ENCODE measurements at regions not wholly inside any gene's neighbourhood (a gene's known extent, or its start where the extent isn't known, plus 50 kb on each side); places are given as distances from the start of the nearest gene placed in this dataset.

DNA sequence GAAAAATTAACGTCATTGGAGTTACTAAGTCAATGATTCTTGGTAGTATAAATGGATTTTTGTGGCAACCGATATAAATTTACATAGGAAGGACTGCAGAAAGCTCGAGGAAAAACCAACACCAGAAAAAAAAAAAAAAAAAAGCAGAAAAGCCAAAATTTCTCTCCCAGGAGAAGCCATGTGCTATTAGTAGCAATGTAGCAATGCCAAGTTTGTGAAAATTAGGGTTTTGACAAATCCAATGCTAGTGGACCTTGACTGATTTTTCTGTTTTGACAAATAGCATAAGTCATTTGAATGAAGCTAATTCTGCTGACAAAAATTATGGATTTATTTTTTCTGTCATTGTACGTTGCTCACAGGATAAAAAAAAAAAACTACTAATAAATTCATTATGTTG, 1561.9 kb downstream of the MRPL39 start:
- no peak for DNase-seq (ENCODE audit: low read depth in 4 of 4, low spot score in 1 of 4)

DNA sequence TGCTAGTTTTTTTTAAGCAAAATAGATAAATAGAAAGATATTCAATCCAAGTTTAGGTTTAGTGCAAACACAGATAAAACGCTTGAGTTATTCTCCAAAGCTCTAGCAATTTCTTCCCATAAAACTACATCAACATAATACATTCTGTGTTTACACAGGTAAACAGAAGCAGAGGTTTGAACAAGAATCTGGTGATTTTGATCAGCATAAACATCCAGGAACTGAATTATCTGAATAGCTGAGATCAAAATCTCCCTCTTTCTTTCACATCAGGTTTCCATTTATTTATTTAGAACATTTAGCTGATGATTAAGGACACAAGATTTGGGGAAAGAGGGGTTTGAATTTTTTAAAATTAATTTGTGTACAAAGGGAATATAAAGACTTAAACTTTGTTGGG, 1564.6 kb downstream of the MRPL39 start:
- no peak for DNase-seq (ENCODE audit: low read depth in 4 of 4, low spot score in 1 of 4)

DNA sequence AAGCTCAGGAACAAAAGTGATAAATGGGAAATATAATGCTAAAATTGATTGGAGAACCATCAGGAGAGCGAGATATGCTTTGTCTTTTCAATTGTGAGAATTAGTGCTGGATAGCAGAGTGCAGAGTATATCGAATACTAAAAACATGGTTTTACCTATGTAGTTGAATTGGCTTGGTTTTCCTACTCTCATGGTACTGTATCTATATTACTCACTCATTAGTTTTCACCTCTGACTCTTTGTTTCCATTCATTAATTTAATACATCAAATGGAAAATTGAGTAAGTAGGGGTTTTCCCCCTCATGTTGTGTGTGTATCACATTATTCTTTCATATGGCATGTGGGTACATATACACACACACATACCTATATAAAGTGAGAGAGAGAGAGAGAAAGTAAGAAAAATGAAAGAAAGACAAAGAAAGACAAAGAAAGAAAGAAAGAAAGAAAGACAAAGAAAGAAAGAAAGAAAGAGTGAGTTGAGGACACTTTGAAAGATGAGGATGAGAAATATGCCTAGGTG, 1574.5 kb downstream of the MRPL39 start:
- DNase-seq (ENCODE audit: low read depth in 4 of 4, low spot score in 1 of 4), result no peak

DNA sequence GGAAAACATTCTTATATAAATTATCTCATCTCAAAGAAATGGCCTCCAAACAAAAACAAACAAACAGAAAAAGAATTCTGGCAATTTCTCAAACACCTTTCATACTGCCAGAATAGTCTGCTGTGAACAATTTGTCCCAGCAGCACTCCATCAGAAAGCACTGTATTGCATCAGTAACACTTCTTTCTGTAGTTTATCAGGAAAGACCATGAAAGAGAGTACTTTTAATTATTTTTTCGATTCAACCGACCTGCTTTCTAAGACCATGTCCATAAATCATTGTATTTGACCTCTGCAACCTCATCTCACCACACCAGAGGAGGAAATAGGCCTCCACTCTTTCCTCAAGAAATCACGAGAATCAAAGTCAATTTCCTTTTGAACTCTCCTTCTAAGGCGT, 1579.9 kb downstream of the MRPL39 start:
- DNase-seq (ENCODE audit: low read depth in 4 of 4, low spot score in 1 of 4), result no peak

DNA sequence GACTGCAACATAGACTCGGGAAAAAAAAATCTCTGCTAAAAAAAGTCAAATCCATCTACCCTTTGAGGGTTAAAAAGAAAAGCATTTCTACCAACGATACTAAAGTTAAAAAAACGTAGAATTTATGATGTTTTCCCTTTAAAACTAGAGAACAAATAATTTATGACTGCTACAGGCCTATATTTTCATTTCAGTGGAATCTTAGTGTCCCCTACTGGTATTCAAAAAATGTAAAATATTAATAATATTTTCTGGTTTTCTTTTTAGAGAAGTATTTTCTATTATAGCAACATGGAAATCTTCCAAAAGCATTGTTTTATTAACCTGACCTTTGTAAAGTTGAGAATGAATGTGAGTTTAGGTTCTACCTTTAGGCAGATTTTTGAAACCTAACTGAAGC, 1582.2 kb downstream of the MRPL39 start:
- no peak for DNase-seq (ENCODE audit: low read depth in 4 of 4, low spot score in 1 of 4)

DNA sequence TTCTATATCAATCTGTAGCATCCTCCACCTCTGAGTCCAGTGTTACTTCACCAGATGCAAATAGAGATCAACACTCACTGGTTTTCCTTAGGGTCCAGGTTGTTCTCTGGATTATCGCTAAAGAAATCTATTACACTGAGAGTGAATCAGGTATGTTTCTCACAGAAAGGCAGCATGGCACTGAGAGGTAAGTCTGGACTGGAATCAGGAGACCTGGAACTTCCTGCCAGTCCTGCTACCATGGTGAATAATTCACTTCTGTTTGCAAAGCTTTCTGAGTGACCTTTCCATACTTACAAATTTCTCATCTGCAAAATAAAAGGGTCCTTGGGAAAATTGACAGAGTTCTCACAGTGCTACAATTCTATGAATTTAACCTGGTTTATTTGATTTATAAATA, 1583.3 kb downstream of the MRPL39 start:
- DNase-seq (ENCODE audit: low read depth in 4 of 4, low spot score in 1 of 4), result no peak

DNA sequence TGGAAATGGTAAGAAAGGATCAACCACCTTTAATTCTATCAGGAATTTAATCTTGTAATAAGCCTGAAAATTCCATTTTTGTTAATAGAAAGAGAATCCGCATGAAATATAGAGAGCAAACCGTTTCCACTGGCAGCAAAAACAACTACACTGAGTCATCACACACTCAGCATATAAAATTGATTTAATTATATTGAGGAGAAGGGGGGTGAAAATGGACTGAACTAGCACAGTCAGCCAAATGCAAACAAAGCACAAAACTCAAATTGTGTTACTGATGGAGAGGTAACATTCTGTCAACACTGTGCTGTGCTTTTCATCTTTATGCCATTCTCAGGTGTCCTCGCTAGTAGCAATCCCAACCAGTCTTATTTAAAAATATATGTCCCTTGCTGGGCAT, 1583.9 kb downstream of the MRPL39 start:
- DNase-seq (ENCODE audit: low read depth in 4 of 4, low spot score in 1 of 4), result no peak

DNA sequence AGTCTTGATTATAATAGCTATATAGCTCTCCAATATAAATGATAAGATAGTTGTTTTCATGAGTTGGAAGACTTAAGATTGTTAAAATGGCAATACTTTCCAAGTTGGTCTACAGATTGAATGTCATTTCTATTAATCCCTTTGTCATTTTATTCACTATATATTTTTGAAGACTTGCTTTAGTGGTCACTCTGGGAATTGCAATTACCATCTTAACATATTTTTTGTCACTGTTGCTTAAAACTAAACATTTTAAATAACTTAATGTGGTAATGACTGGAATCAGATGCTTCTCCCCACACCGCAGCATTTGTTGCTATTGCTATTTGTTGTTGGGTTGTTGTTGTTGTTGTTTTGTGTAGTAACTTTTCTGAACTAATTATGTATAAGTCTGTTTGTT, 1592.9 kb downstream of the MRPL39 start:
- DNase-seq (ENCODE audit: low read depth in 4 of 4, low spot score in 1 of 4), result no peak

DNA sequence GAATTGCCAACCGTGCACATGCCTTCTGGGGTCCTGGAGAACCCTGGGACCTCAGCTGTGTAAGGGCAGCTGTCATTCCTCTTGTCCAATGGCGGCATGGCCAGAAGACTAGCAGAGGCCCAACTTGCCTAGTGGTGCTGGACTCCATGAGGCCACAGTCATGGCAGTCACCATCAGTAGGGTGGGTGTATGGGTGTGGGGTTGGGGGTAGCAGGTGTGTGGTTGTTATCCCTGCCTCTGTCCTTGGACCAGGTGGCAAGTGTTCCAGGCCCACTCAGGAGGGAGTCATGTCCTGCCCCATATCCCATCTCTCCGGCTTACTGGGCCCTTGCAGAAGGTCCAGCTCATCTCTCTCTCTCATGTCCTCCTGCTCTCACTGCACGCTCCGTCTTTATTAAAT, 1596.2 kb downstream of the MRPL39 start:
- no peak for DNase-seq (ENCODE audit: low read depth in 4 of 4, low spot score in 1 of 4)

DNA sequence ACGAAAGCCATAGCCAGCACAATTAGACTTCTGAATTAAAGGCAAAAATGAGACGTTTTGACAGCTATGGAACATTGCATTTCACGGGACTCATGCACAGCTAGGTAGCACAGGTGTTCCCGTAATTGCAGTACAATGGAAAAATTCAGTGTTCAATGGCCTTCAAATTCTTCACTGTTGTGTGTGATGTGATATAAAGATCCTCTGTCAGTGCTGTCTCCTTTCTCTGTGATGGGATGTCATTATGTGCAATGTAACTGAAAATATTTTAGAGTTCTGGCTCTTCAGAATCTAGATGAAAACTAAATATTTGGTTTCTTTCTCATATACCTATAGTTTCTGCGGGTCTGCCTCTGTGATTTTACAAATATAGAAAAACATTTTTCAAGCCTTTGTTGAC, 1599.7 kb downstream of the MRPL39 start:
- DNase-seq (ENCODE audit: low read depth in 4 of 4, low spot score in 1 of 4), result no peak

DNA sequence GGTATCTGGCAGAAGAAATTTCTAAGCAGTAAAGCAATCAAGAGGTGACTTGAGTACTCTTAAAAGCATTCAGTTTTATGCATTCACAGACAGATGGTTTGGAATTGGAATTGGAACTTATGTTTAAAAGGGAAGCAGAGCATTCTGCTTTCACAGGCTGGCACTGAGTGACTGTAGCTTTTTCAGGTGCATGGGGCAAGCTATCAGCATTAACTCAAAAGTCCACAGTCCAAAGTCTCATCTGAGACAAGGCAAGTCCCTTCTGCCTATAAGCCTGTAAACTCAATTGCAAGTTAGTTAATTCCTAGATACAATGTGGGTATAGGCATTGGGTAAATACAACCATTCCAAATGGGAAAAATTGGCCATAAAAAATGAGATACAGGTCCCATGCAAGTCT, 1620.3 kb downstream of the MRPL39 start:
- DNase-seq (ENCODE audit: low read depth in 4 of 4, low spot score in 1 of 4), result no peak

DNA sequence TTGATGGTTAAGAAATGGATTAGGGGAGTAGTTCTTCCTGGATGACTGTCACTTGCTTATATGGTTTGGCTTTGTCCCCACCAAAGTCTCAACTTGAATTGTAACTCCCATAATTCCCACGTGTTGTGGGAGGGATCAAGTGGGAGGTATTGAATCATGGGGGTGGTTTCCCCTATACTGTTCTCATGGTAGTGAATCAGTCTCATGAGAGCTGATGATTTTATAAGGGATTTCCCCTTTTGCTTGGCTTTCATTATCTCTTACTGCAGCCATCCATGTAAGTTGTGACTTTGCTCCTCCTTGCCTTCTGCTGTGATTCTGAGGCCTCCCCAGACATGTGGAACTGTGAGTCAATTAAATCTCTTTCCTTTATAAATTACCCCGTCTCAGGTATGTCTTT, 1621.1 kb downstream of the MRPL39 start:
- no peak for DNase-seq (ENCODE audit: low read depth in 4 of 4, low spot score in 1 of 4)

DNA sequence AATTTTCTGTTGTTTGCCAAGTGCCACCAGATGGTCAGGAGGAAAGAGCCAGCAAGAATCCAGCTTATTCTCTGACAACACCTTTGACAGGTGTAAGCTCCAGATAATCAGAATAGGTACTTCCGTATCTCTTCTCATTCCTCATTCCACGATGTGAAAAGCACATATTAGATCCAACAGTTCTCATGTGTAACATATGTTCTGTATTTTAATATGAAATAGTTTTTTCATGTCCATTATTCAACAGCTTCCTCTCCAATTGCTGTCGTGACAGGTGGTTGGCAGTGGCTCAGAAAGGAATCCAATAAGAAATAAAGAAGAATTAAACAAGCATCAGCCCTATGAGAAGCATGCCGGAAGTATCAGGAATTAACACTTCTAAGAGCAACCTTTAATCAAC, 1624.7 kb downstream of the MRPL39 start:
- DNase-seq (ENCODE audit: low read depth in 4 of 4, low spot score in 1 of 4), result no peak

DNA sequence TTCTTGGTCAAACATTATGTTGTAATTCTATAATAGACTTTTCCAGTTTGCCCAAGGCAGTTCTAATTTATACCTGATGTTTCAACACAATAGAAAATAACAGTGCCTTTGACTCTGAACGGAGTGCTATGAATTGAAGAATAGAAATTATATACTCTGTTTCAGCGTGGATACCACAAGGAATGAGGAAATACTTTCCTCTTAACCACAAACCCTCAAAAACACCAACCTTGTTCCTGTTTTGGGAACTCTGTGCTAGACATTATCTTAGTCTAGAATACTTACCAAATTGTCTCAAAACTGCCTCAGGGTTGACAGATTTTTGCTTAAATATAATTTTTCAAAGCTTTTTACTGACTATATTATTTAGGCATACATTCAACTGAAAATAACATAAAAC, 1629.3 kb downstream of the MRPL39 start:
- no peak for DNase-seq (ENCODE audit: low read depth in 4 of 4, low spot score in 1 of 4)

DNA sequence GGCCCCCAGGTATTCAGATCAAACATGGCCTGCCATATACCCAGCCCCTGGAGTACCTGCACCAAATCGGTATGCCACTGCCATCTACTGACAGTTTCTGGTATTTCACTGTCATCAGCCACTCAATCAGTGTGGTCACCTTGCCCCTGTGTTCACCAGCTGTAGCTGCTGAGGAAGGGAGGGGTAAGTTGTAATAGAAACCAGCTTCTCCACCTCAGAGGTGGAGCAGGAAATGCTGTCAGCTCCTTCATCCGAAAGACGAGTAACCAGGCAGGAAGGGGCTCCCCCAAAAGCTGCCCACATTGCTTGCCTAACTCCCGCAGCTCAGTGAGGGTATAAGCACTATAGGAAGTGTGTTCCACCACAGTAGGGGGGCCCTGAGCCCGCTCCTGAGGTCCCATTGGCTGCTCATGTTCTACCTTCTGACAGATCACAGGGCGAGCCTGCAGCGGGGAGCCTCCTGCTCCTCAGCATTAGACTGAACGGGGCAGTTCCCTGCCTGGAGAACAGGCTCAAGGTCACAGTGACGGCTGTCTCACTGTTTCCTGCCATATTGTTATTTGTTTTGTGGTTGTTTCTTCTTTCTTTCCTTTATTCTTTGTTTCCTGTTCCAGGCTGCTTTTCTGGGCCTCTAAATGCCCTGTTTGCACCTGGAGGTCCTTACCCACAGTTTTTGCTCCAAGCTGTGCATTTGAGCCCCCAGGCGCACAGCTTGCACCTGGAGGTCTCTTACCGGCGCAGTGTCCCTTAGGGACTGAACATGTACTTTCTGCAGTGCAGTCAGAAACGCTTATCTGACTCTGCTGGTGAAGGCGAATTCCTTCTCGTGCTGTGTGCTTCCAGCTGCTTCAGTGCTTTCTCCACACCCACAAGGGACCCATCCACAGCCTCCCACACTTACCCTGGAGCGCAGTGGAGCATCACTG, 1638.3 kb downstream of the MRPL39 start:
- DNase-seq (ENCODE audit: low read depth in 4 of 4, low spot score in 1 of 4), result peak; percentile 35 to 62 (median 42)

DNA sequence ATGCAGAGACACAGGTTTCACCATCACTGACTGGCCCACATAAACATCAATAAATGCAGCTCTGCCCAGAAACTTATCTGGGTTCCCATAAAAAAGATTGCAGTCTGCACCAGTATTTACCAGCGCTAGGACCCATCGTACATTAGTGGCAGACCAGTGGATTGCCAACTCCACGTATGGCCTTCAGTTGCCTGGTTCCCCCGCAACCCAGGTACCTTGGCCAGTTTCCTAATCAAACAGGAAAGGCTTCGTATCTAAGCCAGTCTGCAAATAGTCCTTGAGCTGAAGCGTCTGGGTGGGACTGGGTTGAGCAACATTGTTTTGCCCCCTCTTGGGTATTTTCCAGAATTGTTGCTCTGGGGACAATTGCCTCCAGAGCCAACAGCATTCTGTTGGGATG, 1639.3 kb downstream of the MRPL39 start:
- DNase-seq (ENCODE audit: low read depth in 4 of 4, low spot score in 1 of 4), result no peak

DNA sequence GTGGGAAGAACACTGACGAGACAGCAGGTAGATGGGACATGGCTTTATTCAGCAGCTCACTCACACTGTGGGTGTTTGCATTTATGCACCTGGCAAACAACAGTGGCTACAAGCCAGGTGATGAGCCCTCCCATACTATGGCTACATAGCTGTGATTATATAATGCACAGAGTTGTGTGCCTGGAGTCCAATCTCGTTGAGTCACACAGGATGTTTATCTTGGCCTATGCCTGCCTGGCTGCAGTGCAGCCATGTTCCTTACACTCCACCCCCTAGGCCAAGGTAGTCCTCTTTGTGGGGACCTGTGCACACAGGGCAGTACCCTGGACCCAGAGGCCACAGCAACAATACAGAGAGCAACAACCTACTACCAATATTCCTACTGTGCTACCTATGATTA, 1643.8 kb downstream of the MRPL39 start:
- no peak for DNase-seq (ENCODE audit: low read depth in 4 of 4, low spot score in 1 of 4)

DNA sequence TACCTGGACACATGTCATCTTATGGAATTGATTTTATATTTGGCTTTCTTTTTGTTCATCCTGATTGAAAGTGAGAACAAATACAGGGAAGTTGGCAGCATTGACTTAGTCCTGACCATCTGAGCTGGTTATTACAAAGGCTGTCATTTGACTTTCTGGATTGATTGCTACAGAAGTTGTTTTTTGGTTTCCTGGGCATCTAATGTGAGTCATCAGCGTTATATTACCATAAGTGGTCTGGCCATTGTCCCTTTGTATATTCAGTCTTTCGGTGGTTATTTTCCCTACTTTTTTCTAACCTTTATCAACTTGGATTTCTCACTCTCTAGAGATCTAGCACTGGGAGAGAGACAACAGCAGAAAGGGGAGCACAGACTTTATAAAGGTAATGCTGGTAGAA, 1646.5 kb downstream of the MRPL39 start:
- DNase-seq (ENCODE audit: low read depth in 4 of 4, low spot score in 1 of 4), result no peak

DNA sequence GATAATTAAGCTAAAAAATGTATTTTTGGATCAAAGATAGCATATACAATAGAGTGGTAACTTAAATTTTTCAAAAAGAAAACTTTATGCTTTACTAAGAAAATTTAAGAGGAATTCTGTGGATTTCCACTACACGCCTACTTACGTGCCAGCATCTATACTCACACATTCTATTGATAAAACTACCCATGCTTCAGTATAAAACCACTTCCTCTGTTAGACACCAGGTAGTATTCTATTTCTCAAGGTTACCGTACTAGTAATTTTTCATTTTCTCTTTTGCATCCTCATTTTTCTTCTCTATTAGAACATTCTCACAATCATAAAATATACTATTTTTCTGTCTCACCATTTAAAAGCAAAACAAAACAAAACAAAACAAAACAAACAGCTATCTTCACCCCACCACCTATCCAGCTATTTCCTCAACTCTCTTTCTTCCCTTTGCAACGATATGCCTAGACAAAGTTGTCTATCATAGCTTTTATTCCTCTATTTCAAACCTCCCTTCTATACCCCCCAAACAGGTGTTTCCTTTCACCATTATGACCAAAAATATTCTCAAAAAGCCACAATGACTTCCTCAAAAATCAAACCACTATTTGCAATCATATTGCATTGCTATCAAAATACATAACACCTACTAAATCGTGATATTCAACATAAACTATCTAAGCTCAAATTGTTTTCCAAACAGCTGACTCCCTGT, 1652.0 kb downstream of the MRPL39 start:
- DNase-seq (ENCODE audit: low read depth in 4 of 4, low spot score in 1 of 4), result no peak

DNA sequence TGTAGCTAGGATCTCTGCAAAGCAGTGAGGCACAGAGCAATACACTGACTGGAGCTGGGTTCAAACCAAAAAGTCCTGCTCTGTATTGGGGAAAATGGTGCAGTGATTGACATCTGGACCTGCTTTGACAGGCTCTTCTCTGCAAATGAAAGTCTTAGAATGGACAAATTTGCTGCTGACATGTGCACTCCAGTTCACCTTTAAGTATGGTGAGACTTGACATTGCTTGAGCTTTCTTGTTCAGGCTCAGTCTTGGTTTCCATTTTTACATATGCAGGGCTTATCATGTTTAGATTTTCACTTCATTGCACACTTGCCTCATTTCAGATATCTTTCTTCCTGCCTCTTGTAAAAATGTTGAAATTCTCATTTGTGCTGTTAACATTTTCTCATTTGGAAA, 1655.0 kb downstream of the MRPL39 start:
- no peak for DNase-seq (ENCODE audit: low read depth in 4 of 4, low spot score in 1 of 4)

DNA sequence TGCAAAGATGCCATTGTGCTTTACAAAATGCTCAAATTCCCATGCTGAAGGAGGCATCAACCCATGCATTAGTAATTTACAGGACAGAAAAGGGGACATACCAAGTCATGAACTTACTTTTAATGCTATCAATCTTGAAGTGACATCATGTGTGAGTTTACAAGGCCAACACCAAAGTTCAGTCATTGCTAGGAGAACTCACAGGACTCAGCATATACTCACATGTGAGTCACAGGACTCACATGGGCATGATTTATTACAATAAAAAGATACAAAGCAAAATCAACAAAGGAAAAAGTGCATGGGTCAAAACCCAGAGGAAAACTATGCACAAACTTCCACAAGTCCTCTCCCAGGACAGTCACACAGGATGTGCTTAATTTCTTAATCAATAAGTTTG, 1656.0 kb downstream of the MRPL39 start:
- no peak for DNase-seq (ENCODE audit: low read depth in 4 of 4, low spot score in 1 of 4)

DNA sequence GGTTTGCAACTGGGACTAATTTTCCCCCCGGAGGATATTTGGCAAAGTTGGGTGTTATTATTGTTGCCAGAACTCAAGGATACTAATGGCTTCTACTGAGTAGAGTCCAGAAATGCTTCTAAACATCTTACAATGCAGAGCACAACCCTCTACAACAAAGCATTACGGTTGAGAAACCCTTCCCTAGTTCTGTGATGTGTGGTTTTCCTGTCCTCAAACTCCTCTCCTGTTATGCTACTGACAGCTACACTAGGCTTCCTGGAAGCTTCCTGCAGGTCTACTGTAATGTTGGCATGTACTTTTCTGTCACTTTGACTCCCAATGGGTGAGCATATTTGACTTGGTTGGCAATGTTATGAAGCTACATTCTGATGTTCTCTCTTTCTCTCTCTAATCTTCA, 1656.9 kb downstream of the MRPL39 start:
- no peak for DNase-seq (ENCODE audit: low read depth in 4 of 4, low spot score in 1 of 4)
